GM12878 (cell line): ENCODE measurements at regions not wholly inside any gene's neighbourhood (a gene's known extent, or its start where the extent isn't known, plus 50 kb on each side); places are given as distances from the start of the nearest gene placed in this dataset.

Source experiments
- ATAC-seq: fragments of 200-7000 bp; cut with Tn5 transposase; 3 replicates; pipeline ENCODE4 v1.9.1; 2020; ENCODE audit warnings: mild to moderate bottlenecking, moderate library complexity
- BruUV-seq: library from RNA; stranded (reverse); fragments of 400-500 nt; replicated peaks from 2 replicates; lab custom pipeline; 2021; lab: Mats Ljungman, UMichigan
- CTCF ChIA-PET: fragments of 300-600 bp; sonication (Branson Sonifier 250); formaldehyde crosslinking; extraction: SDS; loops from one replicate; lab custom pipeline; 2021; ENCODE audit warnings: inconsistent platforms; lab: Yijun Ruan, JAX
- POLR2A ChIA-PET: fragments of 350-600 bp; formaldehyde crosslinking; extraction: SDS; loops from one replicate; lab custom pipeline; 2021; ENCODE audit warnings: inconsistent platforms; lab: Charles Lee
- RAD21 ChIA-PET: fragments of 300-600 bp; sonication (Branson Sonifier 250); formaldehyde crosslinking; loops from one replicate; lab custom pipeline; 2023; ENCODE audit warnings: antibody characterized with exemption; ENCODE audit not compliant: unreplicated experiment; lab: Charles Lee
- SMC1A ChIA-PET: fragments of 300-600 bp; sonication (Branson Sonifier 250); formaldehyde crosslinking; loops from one replicate; lab custom pipeline; 2023; ENCODE audit not compliant: unreplicated experiment, uncharacterized antibody; lab: Charles Lee
- DNase-seq: peaks from one replicate; pipeline ENCODE4 v3.0.0-alpha.2; 2011; ENCODE audit warnings: low read depth, low spot score
- FAIRE-seq: peaks from 3 replicates; lab custom pipeline; 2011; peaks lifted over from hg19 to GRCh38; lab: Jason Lieb, UNC
- H2AFZ ChIP-seq: 2 replicates; pipeline ENCODE4 v1.6.0; 2011; ENCODE audit warnings: low read depth, low read length, control low read depth; ENCODE audit not compliant: control insufficient read depth
- H3K27ac ChIP-seq: 2 replicates; pipeline ENCODE4 v1.5.1; 2011; ENCODE audit warnings: control low read depth; ENCODE audit not compliant: control insufficient read depth, insufficient read depth
- H3K27me3 ChIP-seq, 2 experiments: replicated peaks in 1 of 2; 2 replicates each; pipeline versions ENCODE4 v1.6.0 to v1.6.1; 2011; ENCODE audit warnings: low read length in 1 of 2; ENCODE audit not compliant: control insufficient read depth in 2 of 2, insufficient read depth in 2 of 2
- H3K36me3 ChIP-seq, 2 experiments: 2 replicates each; pipeline ENCODE4 v1.5.1; 2011; ENCODE audit warnings: low read length in 1 of 2; ENCODE audit not compliant: control insufficient read depth in 2 of 2, insufficient read depth in 2 of 2
- H3K4me1 ChIP-seq: 2 replicates; pipeline ENCODE4 v1.6.1; 2011; ENCODE audit warnings: mild to moderate bottlenecking, low read length, moderate library complexity, mixed read lengths; ENCODE audit not compliant: control insufficient read depth, insufficient read depth
- H3K4me2 ChIP-seq: 2 replicates; pipeline ENCODE4 v1.6.0; 2011; ENCODE audit warnings: control low read depth; ENCODE audit not compliant: control insufficient read depth, insufficient read depth
- H3K4me3 ChIP-seq: fragments of 200-600 bp; sonication (generic); 2 replicates; pipeline ENCODE4 v1.5.1; 2016
- H3K79me2 ChIP-seq: 2 replicates; pipeline ENCODE4 v1.6.0; 2011; ENCODE audit warnings: low read length; ENCODE audit not compliant: control insufficient read depth, insufficient read depth
- H3K9ac ChIP-seq: 2 replicates; pipeline ENCODE4 v1.8.0; 2011; ENCODE audit warnings: low read length, control low read depth, mixed read lengths; ENCODE audit not compliant: control insufficient read depth, insufficient read depth
- H3K9me3 ChIP-seq: replicated peaks from 3 replicates; pipeline ENCODE4 v1.5.1; 2011; ENCODE audit warnings: mild to moderate bottlenecking, low read length; ENCODE audit not compliant: control insufficient read depth, insufficient read depth
- H4K20me1 ChIP-seq: 2 replicates; pipeline ENCODE4 v1.6.0; 2011; ENCODE audit not compliant: control insufficient read depth, insufficient read depth
- CBFB ChIP-seq: IDR thresholded peaks from 2 replicates; pipeline ENCODE4 v1.6.1; 2016; ENCODE audit warnings: antibody characterized with exemption, low read depth
- MAX ChIP-seq: IDR thresholded peaks from 2 replicates; pipeline ENCODE4 v1.6.1; 2012; ENCODE audit warnings: low read depth, low read length, improper control_type of control experiment
- MLLT1 ChIP-seq: fragments of 450-650 bp; IDR thresholded peaks from 2 replicates; pipeline ENCODE4 v1.6.1; 2016; ENCODE audit warnings: mild to moderate bottlenecking
- PAX5 ChIP-seq: IDR thresholded peaks from 2 replicates; pipeline ENCODE4 v1.6.1; 2011; ENCODE audit warnings: low read depth, low read length, borderline replicate concordance
- POU2F2 ChIP-seq: IDR thresholded peaks from 3 replicates; pipeline ENCODE4 v1.6.1; 2011; ENCODE audit warnings: low read depth, mild to moderate bottlenecking, low read length, borderline replicate concordance
- SPI1 ChIP-seq: IDR thresholded peaks from 2 replicates; pipeline ENCODE4 v1.6.1; 2011; ENCODE audit warnings: low read depth, mild to moderate bottlenecking, low read length, moderate library complexity, borderline replicate concordance; ENCODE audit not compliant: insufficient read depth
- SUPT20H ChIP-seq: IDR thresholded peaks from 2 replicates; pipeline ENCODE4 v1.6.1; 2011; ENCODE audit warnings: low read depth, mild to moderate bottlenecking, low read length, moderate library complexity, borderline replicate concordance; ENCODE audit not compliant: control insufficient read depth
- TCF7 ChIP-seq: IDR thresholded peaks from 2 replicates; pipeline ENCODE4 v1.6.1; 2014; ENCODE audit warnings: antibody characterized with exemption, borderline replicate concordance
- ZBED1 ChIP-seq: IDR thresholded peaks from 2 replicates; pipeline ENCODE4 v1.6.1; 2016; ENCODE audit warnings: borderline replicate concordance
- WGBS: methylation state at CpG from one replicate; pipeline ENCODE4 v1.1.6; 2016; ENCODE audit warnings: low lambda C conversion rate; ENCODE audit not compliant: insufficient replicate concordance, insufficient coverage; ENCODE audit errors: missing lambda C conversion rate; 5-methylcytosine and 5-hydroxymethylcytosine counted together
- in situ Hi-C: fragments of 300-500 bp; cut with MboI; formaldehyde crosslinking; loops from 9 replicates; pipeline ENCODE4 v1.14.3; 2018; ENCODE audit warnings: mixed read lengths
- intact Hi-C: fragments of 100-400 bp; cut with micrococcal nuclease; formaldehyde crosslinking; loops from one replicate; pipeline ENCODE4 v1.14.2; 2022; ENCODE audit not compliant: unreplicated experiment

GRCh38 chr10:63798599-63799498, 277.6 kb downstream of the REEP3 start:
- H3K4me2 ChIP-seq = no peak overlapping the region

More at GRCh38 chr10:63798599-63799498, 277.6 kb downstream of the REEP3 start:
- Histone ChIP-seq H3K4me1 (no peaks in the 10 kb centered on the region), H3K4me3 (no peak overlapping the region)
- DNase-seq = no peak
- CTCF ChIA-PET = interaction anchor here (1.1 to 2.9 kb wide), 2 partner anchors 21 to 471 kb away, joined by 4 to 11 read pairs; no protein-coding TSS in a partner anchor
- intact Hi-C loops = no loop called here
- no peak for TF ChIP-seq ZBED1
- TF ChIP-seq TCF7 = no peak
- no peak for TF ChIP-seq SPI1
- TF ChIP-seq POU2F2 = no peak
- no peak for TF ChIP-seq SUPT20H
- TF ChIP-seq CBFB = no peak
- no peak for TF ChIP-seq MLLT1
- TF ChIP-seq MAX = no peak
- no peak for TF ChIP-seq PAX5
- TF ChIP-seq, all 136 proteins: peak for 0
- H4K20me1 ChIP-seq = no peaks in the 10 kb centered on the region
- no peak overlapping the region for H3K9ac ChIP-seq
- FAIRE-seq (no peak), ATAC-seq (no peak)
- ChIA-PET SMC1A (no interaction called here), RAD21 (no interaction called here), POLR2A (no interaction called here)
- H3K9me3 ChIP-seq = no peaks in the 10 kb centered on the region
- H3K36me3 ChIP-seq = no peaks in the 10 kb centered on the region
- in situ Hi-C loops = no loop called here
- no peak overlapping the region for H3K27ac ChIP-seq
- H3K27me3 ChIP-seq = peaks cover 0 to 2% of the 10 kb centered on the region in 2 experiments; a peak in 1 of 4 replicates
- WGBS = 37% methylated on average over 9 of the region's 9 CpGs
- no peak overlapping the region for H2AFZ ChIP-seq
- H3K79me2 ChIP-seq = no peaks in the 10 kb centered on the region
- BruUV-seq = no TSS peak
